OCI-LY7 (cell line): ENCODE measurements at regions not wholly inside any gene's neighbourhood (a gene's known extent, or its start where the extent isn't known, plus 50 kb on each side); places are given as distances from the start of the nearest gene placed in this dataset.

Experiments
- BruUV-seq: library from RNA; stranded (reverse); fragments of 400-500 nt; replicated peaks from 2 replicates; lab custom pipeline; 2021; lab: Mats Ljungman, UMichigan
- CTCF ChIA-PET: fragments of 300-600 bp; sonication (Branson Sonifier 250); formaldehyde crosslinking; loops from one replicate; lab custom pipeline; 2022; ENCODE audit warnings: antibody characterized with exemption; ENCODE audit not compliant: unreplicated experiment; lab: Charles Lee
- POLR2A ChIA-PET: fragments of 300-600 bp; sonication (Branson Sonifier 250); formaldehyde crosslinking; loops from one replicate; lab custom pipeline; 2022; ENCODE audit warnings: antibody characterized with exemption; lab: Charles Lee
- DNase-seq: peaks from one replicate; pipeline ENCODE4 v3.0.0-alpha.2; 2015; ENCODE audit warnings: low spot score
- H2AFZ ChIP-seq: fragments of 200-600 bp; sonication (generic), shearing (Covaris generic); 2 replicates; pipeline ENCODE4 v1.6.1; 2014; ENCODE audit warnings: mild to moderate bottlenecking, antibody characterized with exemption, low read length, moderate library complexity
- H3K27ac ChIP-seq: fragments of 200-600 bp; sonication (generic); 2 replicates; pipeline ENCODE4 v1.5.1; 2014; ENCODE audit warnings: mixed run types, low read depth, mild to moderate bottlenecking, moderate library complexity, low read length, inconsistent platforms; ENCODE audit not compliant: poor library complexity, severe bottlenecking
- H3K36me3 ChIP-seq: fragments of 200-600 bp; sonication (generic); 2 replicates; pipeline ENCODE4 v1.6.1; 2014; ENCODE audit warnings: mild to moderate bottlenecking, antibody characterized with exemption, low read length, moderate library complexity, mixed read lengths; ENCODE audit not compliant: insufficient read depth
- H3K4me1 ChIP-seq: fragments of 200-600 bp; sonication (generic); 2 replicates; pipeline ENCODE4 v1.5.1; 2014; ENCODE audit warnings: mild to moderate bottlenecking, low read length; ENCODE audit not compliant: insufficient read depth, poor library complexity, severe bottlenecking
- H3K4me2 ChIP-seq: fragments of 200-600 bp; sonication (generic); 2 replicates; pipeline ENCODE4 v1.6.1; 2014; ENCODE audit warnings: mild to moderate bottlenecking, low read length
- H3K4me3 ChIP-seq: fragments of 200-600 bp; sonication (generic); 2 replicates; pipeline ENCODE4 v1.5.1; 2014; ENCODE audit warnings: mild to moderate bottlenecking, low read depth, low read length; ENCODE audit not compliant: poor library complexity, severe bottlenecking
- H3K79me2 ChIP-seq: fragments of 200-600 bp; sonication (generic); 2 replicates; pipeline ENCODE4 v1.6.1; 2016; ENCODE audit warnings: low read depth, mild to moderate bottlenecking, low read length, moderate library complexity, mixed read lengths; ENCODE audit not compliant: insufficient read depth
- H3K9me2 ChIP-seq: fragments of 200-600 bp; sonication (generic); 2 replicates; pipeline ENCODE4 v1.6.1; 2016; ENCODE audit warnings: mild to moderate bottlenecking, low read length, mixed read lengths; ENCODE audit not compliant: insufficient read depth
- H3K9me3 ChIP-seq: fragments of 200-600 bp; sonication (generic); 2 replicates; pipeline ENCODE4 v1.6.1; 2014; ENCODE audit warnings: mild to moderate bottlenecking, mixed run types, low read length, mixed read lengths
- H4K20me1 ChIP-seq: fragments of 200-600 bp; sonication (generic); 2 replicates; pipeline ENCODE4 v1.6.1; 2014; ENCODE audit warnings: mild to moderate bottlenecking, antibody characterized with exemption, low read length, moderate library complexity, mixed read lengths; ENCODE audit not compliant: insufficient read depth
- EZH2phosphoT487 ChIP-seq: fragments of 200-600 bp; sonication (generic); IDR thresholded peaks from 2 replicates; pipeline ENCODE4 v1.6.1; 2018; ENCODE audit warnings: low read depth, borderline replicate concordance, mild to moderate bottlenecking, mixed run types, antibody characterized with exemption, low read length, moderate library complexity, mixed read lengths
- intact Hi-C: fragments of 100-400 bp; cut with micrococcal nuclease; formaldehyde crosslinking; loops from one replicate; pipeline ENCODE4 v1.10.0; 2022; ENCODE audit not compliant: unreplicated experiment
- TF ChIP-seq, protein P1 (sequence below): fragments of 200-600 bp; sonication (generic); conservative IDR thresholded peaks from 2 replicates; pipeline ENCODE4 v1.5.1; 2014; ENCODE audit warnings: mild to moderate bottlenecking, antibody characterized with exemption, low read length, moderate library complexity, mixed read lengths

GRCh38 chr2:150030436-150031190 lies 443.0 kb upstream of the MMADHC start:
- intact Hi-C loops = no loop called here
- Histone ChIP-seq H3K9me3 (no peaks in the 10 kb centered on the region), H3K9me2 (no peaks in the 10 kb centered on the region), H3K4me1 (no peaks in the 10 kb centered on the region), H3K36me3 (no peaks in the 10 kb centered on the region), H3K4me2 (no peak overlapping the region), H3K4me3 (no peak overlapping the region), H2AFZ (no peak overlapping the region), H3K27ac (no peak overlapping the region), H3K79me2 (no peaks in the 10 kb centered on the region), H4K20me1 (no peaks in the 10 kb centered on the region)
- TF ChIP-seq, protein P1, sequence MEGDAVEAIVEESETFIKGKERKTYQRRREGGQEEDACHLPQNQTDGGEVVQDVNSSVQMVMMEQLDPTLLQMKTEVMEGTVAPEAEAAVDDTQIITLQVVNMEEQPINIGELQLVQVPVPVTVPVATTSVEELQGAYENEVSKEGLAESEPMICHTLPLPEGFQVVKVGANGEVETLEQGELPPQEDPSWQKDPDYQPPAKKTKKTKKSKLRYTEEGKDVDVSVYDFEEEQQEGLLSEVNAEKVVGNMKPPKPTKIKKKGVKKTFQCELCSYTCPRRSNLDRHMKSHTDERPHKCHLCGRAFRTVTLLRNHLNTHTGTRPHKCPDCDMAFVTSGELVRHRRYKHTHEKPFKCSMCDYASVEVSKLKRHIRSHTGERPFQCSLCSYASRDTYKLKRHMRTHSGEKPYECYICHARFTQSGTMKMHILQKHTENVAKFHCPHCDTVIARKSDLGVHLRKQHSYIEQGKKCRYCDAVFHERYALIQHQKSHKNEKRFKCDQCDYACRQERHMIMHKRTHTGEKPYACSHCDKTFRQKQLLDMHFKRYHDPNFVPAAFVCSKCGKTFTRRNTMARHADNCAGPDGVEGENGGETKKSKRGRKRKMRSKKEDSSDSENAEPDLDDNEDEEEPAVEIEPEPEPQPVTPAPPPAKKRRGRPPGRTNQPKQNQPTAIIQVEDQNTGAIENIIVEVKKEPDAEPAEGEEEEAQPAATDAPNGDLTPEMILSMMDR = no peak
- TF ChIP-seq EZH2phosphoT487 = no peak
- DNase-seq = no peak
- BruUV-seq = no TSS peak
- ChIA-PET CTCF (no interaction called here), POLR2A (no interaction called here)

DNA sequence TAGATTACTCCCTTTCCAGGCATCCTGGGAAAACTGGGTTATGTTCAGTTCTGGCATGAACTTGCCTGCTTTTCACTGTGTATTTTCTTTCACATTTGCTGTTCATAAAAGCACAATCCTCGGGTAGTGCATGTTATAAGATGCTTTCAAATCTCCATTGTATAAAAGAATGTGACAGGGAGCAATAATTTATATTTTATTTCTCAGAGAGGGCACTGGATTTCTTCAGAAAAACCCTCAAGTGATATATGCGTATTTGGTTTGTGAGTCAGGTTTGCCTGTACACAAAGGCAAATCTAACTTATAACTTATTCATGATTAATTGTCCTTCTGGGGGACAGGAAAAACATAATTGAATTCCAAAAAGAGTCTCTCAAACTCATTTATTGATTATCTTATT lies 440.7 kb upstream of the MMADHC start:
- H3K79me2 ChIP-seq = no peaks in the 10 kb centered on the region
- H3K4me3 ChIP-seq = no peak overlapping the region
- H3K4me1 ChIP-seq = no peaks in the 10 kb centered on the region
- H3K27ac ChIP-seq = no peak overlapping the region
- no peak for DNase-seq
- TF ChIP-seq, protein P1 = no peak
- TF ChIP-seq EZH2phosphoT487 = no peak
- no TSS peak for BruUV-seq
- no peak overlapping the region for H2AFZ ChIP-seq
- H3K36me3 ChIP-seq = no peaks in the 10 kb centered on the region
- no peak overlapping the region for H3K4me2 ChIP-seq
- H4K20me1 ChIP-seq = no peaks in the 10 kb centered on the region
- H3K9me2 ChIP-seq = no peaks in the 10 kb centered on the region
- H3K9me3 ChIP-seq = no peaks in the 10 kb centered on the region
- POLR2A ChIA-PET = no interaction called here
- CTCF ChIA-PET = no interaction called here
- intact Hi-C loops = no loop called here

GRCh38 chr2:150027164-150027563 lies 439.6 kb upstream of the MMADHC start:
- Histone ChIP-seq H4K20me1 (no peaks in the 10 kb centered on the region), H3K9me3 (no peaks in the 10 kb centered on the region), H2AFZ (no peak overlapping the region), H3K4me2 (no peak overlapping the region), H3K27ac (no peak overlapping the region), H3K4me3 (no peak overlapping the region), H3K4me1 (no peaks in the 10 kb centered on the region), H3K79me2 (no peaks in the 10 kb centered on the region), H3K36me3 (no peaks in the 10 kb centered on the region), H3K9me2 (no peaks in the 10 kb centered on the region)
- POLR2A ChIA-PET = no interaction called here
- intact Hi-C loops = no loop called here
- no TSS peak for BruUV-seq
- no peak for DNase-seq
- TF ChIP-seq EZH2phosphoT487 = no peak
- TF ChIP-seq, protein P1 = no peak
- CTCF ChIA-PET = no interaction called here
